Neuronal stem cell (in vitro differentiated cells): ENCODE measurements at regions not wholly inside any gene's neighbourhood (a gene's known extent, or its start where the extent isn't known, plus 50 kb on each side); places are given as distances from the start of the nearest gene placed in this dataset.

ENCODE experiments used
- DNase-seq: peaks from one replicate; pipeline ENCODE4 v3.0.0-alpha.2; 2013; ENCODE audit warnings: low spot score
- H2AFZ ChIP-seq: one replicate; pipeline ENCODE4 v1.6.1; 2013; ENCODE audit warnings: mild to moderate bottlenecking, low read length, inconsistent platforms
- H2AK5ac ChIP-seq: 2 replicates; pipeline ENCODE4 v1.6.1; 2013; ENCODE audit warnings: low read depth, mild to moderate bottlenecking, inconsistent platforms, low read length, moderate library complexity, mixed read lengths
- H2BK120ac ChIP-seq: 2 replicates; pipeline ENCODE4 v1.6.1; 2013; ENCODE audit warnings: low read depth, mild to moderate bottlenecking, inconsistent platforms, low read length, moderate library complexity, mixed read lengths
- H2BK12ac ChIP-seq: one replicate; pipeline ENCODE4 v1.6.1; 2013; ENCODE audit warnings: low read length, inconsistent platforms
- H2BK15ac ChIP-seq: 2 replicates; pipeline ENCODE4 v1.6.1; 2013; ENCODE audit warnings: mild to moderate bottlenecking, low read length, inconsistent platforms, mixed read lengths
- H2BK5ac ChIP-seq: one replicate; pipeline ENCODE4 v1.6.1; 2013; ENCODE audit warnings: inconsistent platforms, mild to moderate bottlenecking, low read length, moderate library complexity
- H3K14ac ChIP-seq: one replicate; pipeline ENCODE4 v1.6.1; 2013; ENCODE audit warnings: low read length, inconsistent platforms
- H3K18ac ChIP-seq: 2 replicates; pipeline ENCODE4 v1.6.1; 2013; ENCODE audit warnings: low read length, inconsistent platforms
- H3K23ac ChIP-seq: 2 replicates; pipeline ENCODE4 v1.6.1; 2013; ENCODE audit warnings: low read depth, mild to moderate bottlenecking, mixed read lengths, low read length, inconsistent platforms; ENCODE audit not compliant: poor library complexity
- H3K27ac ChIP-seq: replicated peaks from 3 replicates; pipeline ENCODE4 v1.5.1; 2013; ENCODE audit warnings: low read length, inconsistent platforms
- H3K27me3 ChIP-seq, 3 experiments: 2 replicates each; pipeline ENCODE4 v1.6.1; 2013; ENCODE audit warnings: low read length in 3 of 3, mild to moderate bottlenecking in 2 of 3, inconsistent platforms in 1 of 3, low read depth in 1 of 3, mixed read lengths in 1 of 3, moderate library complexity in 1 of 3; ENCODE audit not compliant: control insufficient read depth in 3 of 3, insufficient read depth in 3 of 3
- H3K36me3 ChIP-seq, 2 donors: replicated peaks in 1 of 2; 2 replicates each; pipeline ENCODE4 v1.6.1; 2013; ENCODE audit warnings: low read length in 2 of 2; ENCODE audit not compliant: control insufficient read depth in 2 of 2, insufficient read depth in 2 of 2
- H3K4ac ChIP-seq: 2 replicates; pipeline ENCODE4 v1.6.1; 2013; ENCODE audit warnings: inconsistent platforms, mild to moderate bottlenecking, low read length, moderate library complexity
- H3K4me1 ChIP-seq, 2 donors: 1 replicate in 1 of 2; 2 replicates in 1 of 2; pipeline ENCODE4 v1.6.1; 2013; ENCODE audit warnings: low read length in 2 of 2, low read depth in 1 of 2; ENCODE audit not compliant: control insufficient read depth in 2 of 2, insufficient read depth in 1 of 2
- H3K4me2 ChIP-seq: one replicate; pipeline ENCODE4 v1.6.1; 2013; ENCODE audit warnings: mild to moderate bottlenecking, low read length, inconsistent platforms; ENCODE audit not compliant: insufficient read depth, poor library complexity, severe bottlenecking
- H3K4me3 ChIP-seq, 2 donors: 2 replicates each; pipeline ENCODE4 v1.5.1; 2013; ENCODE audit warnings: low read length in 2 of 2, mild to moderate bottlenecking in 2 of 2, inconsistent platforms in 1 of 2, moderate library complexity in 1 of 2
- H3K79me1 ChIP-seq: one replicate; pipeline ENCODE4 v1.6.1; 2013; ENCODE audit warnings: low read depth, mild to moderate bottlenecking, inconsistent platforms, low read length, moderate library complexity
- H3K9ac ChIP-seq: one replicate; pipeline ENCODE4 v1.6.1; 2013; ENCODE audit warnings: mild to moderate bottlenecking, low read depth, low read length, inconsistent platforms; ENCODE audit not compliant: poor library complexity
- H3K9me3 ChIP-seq, 2 donors: replicated peaks in 1 of 2; 2 replicates each; pipeline versions ENCODE3 to v1.6.1; 2013; ENCODE audit warnings: low read length in 2 of 2, mild to moderate bottlenecking in 2 of 2, inconsistent platforms in 1 of 2, low read depth in 1 of 2, mixed read lengths in 1 of 2, moderate library complexity in 1 of 2; ENCODE audit not compliant: control insufficient read depth in 2 of 2, insufficient read depth in 1 of 2
- H4K8ac ChIP-seq: one replicate; pipeline ENCODE4 v1.6.1; 2013; ENCODE audit warnings: low read depth, mild to moderate bottlenecking, inconsistent platforms, low read length, moderate library complexity
- H4K91ac ChIP-seq: one replicate; pipeline ENCODE4 v1.6.1; 2013; ENCODE audit warnings: low read length, low read depth, mild to moderate bottlenecking, inconsistent platforms; ENCODE audit not compliant: poor library complexity
- WGBS, 2 donors: extraction: QIAGEN DNeasy Blood & Tissue Kit; methylation state at CpG; one replicate each; pipeline ENCODE4 v1.1.7; 2013; ENCODE audit warnings: missing lambda C conversion rate in 2 of 2, mixed read lengths in 1 of 2; ENCODE audit not compliant: insufficient read length in 2 of 2, insufficient replicate concordance in 1 of 2; ENCODE audit errors: extremely low coverage in 2 of 2; 5-methylcytosine and 5-hydroxymethylcytosine counted together

- Histone ChIP-seq H3K23ac (no peak overlapping the region), H3K27ac (no peak overlapping the region), H3K36me3 (no peaks in the 10 kb centered on the region), H3K4me2 (no peak overlapping the region), H3K18ac (no peak overlapping the region), H2BK5ac (no peak overlapping the region), H2BK15ac (no peak overlapping the region), H3K27me3 (no peaks in the 10 kb centered on the region), H2BK12ac (no peak overlapping the region), H3K9ac (no peak overlapping the region), H3K9me3 (no peaks in the 10 kb centered on the region), H2AFZ (no peak overlapping the region), H2AK5ac (no peak overlapping the region), H3K4me1 (no peaks in the 10 kb centered on the region), H4K91ac (no peak overlapping the region), H2BK120ac (no peak overlapping the region), H3K4me3 (no peak overlapping the region), H3K4ac (no peak overlapping the region), H3K14ac (no peak overlapping the region), H3K79me1 (no peaks in the 10 kb centered on the region), H4K8ac (no peak overlapping the region)
- WGBS, 2 donors = no CpG with 5 or more reads among the region's 4 CpGs
- no peak for DNase-seq
Observed at GRCh38 chr2:161100211-161100895, 59.9 kb upstream of the TANK start.

GRCh38 chr2:161101406-161101805 lies 58.8 kb upstream of the TANK start:
- H3K14ac ChIP-seq = no peak overlapping the region
- no peak overlapping the region for H3K4ac ChIP-seq
- H3K9me3 ChIP-seq = no peaks in the 10 kb centered on the region
- no peaks in the 10 kb centered on the region for H3K27me3 ChIP-seq
- H3K9ac ChIP-seq = no peak overlapping the region
- no peak overlapping the region for H3K27ac ChIP-seq
- no peak overlapping the region for H4K91ac ChIP-seq
- H2AFZ ChIP-seq = no peak overlapping the region
- H3K4me1 ChIP-seq = no peaks in the 10 kb centered on the region
- H3K4me2 ChIP-seq = no peak overlapping the region
- H3K18ac ChIP-seq = no peak overlapping the region
- H3K23ac ChIP-seq = no peak overlapping the region
- H2BK15ac ChIP-seq = no peak overlapping the region
- H2BK120ac ChIP-seq = no peak overlapping the region
- no peak overlapping the region for H3K4me3 ChIP-seq
- H2BK5ac ChIP-seq = no peak overlapping the region
- no peaks in the 10 kb centered on the region for H3K79me1 ChIP-seq
- no peak overlapping the region for H4K8ac ChIP-seq
- DNase-seq = no peak
- no peak overlapping the region for H2BK12ac ChIP-seq
- no peaks in the 10 kb centered on the region for H3K36me3 ChIP-seq
- WGBS, 2 donors = no CpG with 5 or more reads among the region's 2 CpGs
- H2AK5ac ChIP-seq = no peak overlapping the region

DNA sequence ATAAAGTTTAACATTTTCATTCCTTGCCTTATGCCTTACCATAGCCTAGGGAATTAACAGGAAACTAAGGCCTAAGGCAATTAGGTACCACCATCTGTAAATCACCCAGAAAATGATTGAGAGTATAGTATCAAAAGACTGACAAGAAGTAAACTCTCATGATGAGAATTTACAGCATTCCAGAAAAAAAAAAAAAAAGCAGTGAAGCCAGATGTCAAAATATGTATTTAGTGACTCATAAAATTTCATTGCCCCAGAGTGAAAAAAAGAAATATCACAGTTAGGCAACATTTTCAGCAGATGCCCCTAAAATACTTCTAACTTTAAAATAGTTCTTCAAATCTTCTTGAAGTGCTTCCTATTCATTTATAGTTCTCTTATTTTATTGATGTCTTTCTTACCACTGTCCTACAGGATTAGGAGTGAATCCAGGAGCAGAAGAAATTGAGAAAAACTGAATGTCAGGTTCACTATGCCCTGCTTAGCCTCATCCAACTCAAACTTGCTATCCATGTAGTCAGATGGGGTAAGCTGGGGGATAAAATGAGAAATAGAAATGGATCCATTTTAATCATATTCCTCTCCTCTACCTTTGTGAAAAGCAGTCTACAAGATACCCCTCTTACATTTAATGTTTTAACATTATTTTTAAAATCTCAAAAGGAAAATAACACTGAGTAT lies 57.3 kb upstream of the TANK start:
- no peak overlapping the region for H3K4me3 ChIP-seq
- no peak overlapping the region for H4K91ac ChIP-seq
- H4K8ac ChIP-seq = no peak overlapping the region
- no peaks in the 10 kb centered on the region for H3K9me3 ChIP-seq
- no peak overlapping the region for H3K14ac ChIP-seq
- no peak overlapping the region for H2BK15ac ChIP-seq
- no peak overlapping the region for H3K23ac ChIP-seq
- H3K4ac ChIP-seq = no peak overlapping the region
- H2AFZ ChIP-seq = no peak overlapping the region
- no peak overlapping the region for H2AK5ac ChIP-seq
- no peaks in the 10 kb centered on the region for H3K27me3 ChIP-seq
- H3K4me2 ChIP-seq = no peak overlapping the region
- H2BK12ac ChIP-seq = no peak overlapping the region
- no peak overlapping the region for H3K18ac ChIP-seq
- H2BK120ac ChIP-seq = no peak overlapping the region
- no peaks in the 10 kb centered on the region for H3K79me1 ChIP-seq
- H3K36me3 ChIP-seq = no peaks in the 10 kb centered on the region
- H3K27ac ChIP-seq = no peak overlapping the region
- no peak overlapping the region for H2BK5ac ChIP-seq
- H3K4me1 ChIP-seq = no peaks in the 10 kb centered on the region
- no peak overlapping the region for H3K9ac ChIP-seq
- no peak for DNase-seq

DNA sequence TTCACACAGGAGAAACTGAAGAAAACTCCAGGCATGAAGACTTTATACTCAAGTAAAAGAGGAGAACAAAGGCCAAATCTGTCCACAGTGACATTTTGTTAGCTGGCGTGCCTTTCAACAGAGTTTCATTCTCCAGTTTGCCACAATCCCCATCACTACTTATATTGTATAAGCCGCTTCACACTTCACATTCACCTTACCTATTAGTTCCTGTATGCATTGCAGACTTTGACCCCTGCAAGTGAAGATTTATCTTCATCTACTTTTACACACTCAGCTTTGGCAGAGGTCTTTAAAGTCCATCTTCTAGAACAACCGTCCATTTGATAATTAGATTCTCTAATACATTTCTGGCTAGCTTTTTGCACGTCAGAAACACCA lies 56.8 kb upstream of the TANK start:
- no peak overlapping the region for H3K4ac ChIP-seq
- H3K9me3 ChIP-seq = no peaks in the 10 kb centered on the region
- H3K4me1 ChIP-seq = no peaks in the 10 kb centered on the region
- no peak overlapping the region for H2BK15ac ChIP-seq
- no peak overlapping the region for H2AFZ ChIP-seq
- H3K18ac ChIP-seq = no peak overlapping the region
- no peak overlapping the region for H3K4me3 ChIP-seq
- H2BK120ac ChIP-seq = no peak overlapping the region
- H3K36me3 ChIP-seq = no peaks in the 10 kb centered on the region
- H2AK5ac ChIP-seq = no peak overlapping the region
- DNase-seq = no peak
- no peak overlapping the region for H3K4me2 ChIP-seq
- H3K14ac ChIP-seq = no peak overlapping the region
- no CpG with 5 or more reads among the region's 4 CpGs for WGBS, 2 donors
- no peak overlapping the region for H2BK5ac ChIP-seq
- H3K27ac ChIP-seq = no peak overlapping the region
- H3K23ac ChIP-seq = no peak overlapping the region
- no peak overlapping the region for H4K91ac ChIP-seq
- H3K79me1 ChIP-seq = no peaks in the 10 kb centered on the region
- no peak overlapping the region for H2BK12ac ChIP-seq
- no peak overlapping the region for H3K9ac ChIP-seq
- no peak overlapping the region for H4K8ac ChIP-seq
- H3K27me3 ChIP-seq = no peaks in the 10 kb centered on the region
